ENCODE measurements at regions not wholly inside any gene's neighbourhood (a gene's known extent, or its start where the extent isn't known, plus 50 kb on each side); places are given as distances from the start of the nearest gene placed in this dataset.
"Not testable (repeated sequence)": the region's sequence is repeated elsewhere in the genome, so short reads cannot be mapped to it uniquely, and the experiment has no call there.

- intact Hi-C loops (cut with DNase I): no loop called here
- Histone ChIP-seq H3K9me3 (ENCODE audit: control insufficient read depth, low read length) (no peaks in the 10 kb centered on the region), H3K27ac (ENCODE audit: low read length) (no peak overlapping the region), H3K4me1 (ENCODE audit: control insufficient read depth, insufficient read depth, low read length) (no peaks in the 10 kb centered on the region), H3K27me3 (ENCODE audit: control insufficient read depth, insufficient read depth) (no peaks in the 10 kb centered on the region), H3K4me3 (ENCODE audit: low read length) (no peak overlapping the region)
- DNase-seq (no peak), ATAC-seq (no peak)
- WGBS: 89% methylated on average over 4 of the region's 4 CpGs
Measured at GRCh38 chr7:52195664-52196063, 839.8 kb upstream of the POM121L12 start.

GRCh38 chr7:52189153-52189778 lies 846.2 kb upstream of the POM121L12 start:
- Histone ChIP-seq H3K27ac (ENCODE audit: low read length) (no peak overlapping the region), H3K9me3 (ENCODE audit: control insufficient read depth, low read length) (peaks cover 3% of the 10 kb centered on the region), H3K27me3 (ENCODE audit: control insufficient read depth, insufficient read depth) (no peaks in the 10 kb centered on the region), H3K4me3 (ENCODE audit: low read length) (no peak overlapping the region), H3K4me1 (ENCODE audit: control insufficient read depth, insufficient read depth, low read length) (no peaks in the 10 kb centered on the region)
- intact Hi-C loops (cut with DNase I): no loop called here
- ATAC-seq: no peak
- WGBS: 81% methylated on average over 2 of the region's 2 CpGs
- DNase-seq: no peak

- no peaks in the 10 kb centered on the region for H3K4me1 ChIP-seq (ENCODE audit: control insufficient read depth, insufficient read depth, low read length)
- DNase-seq (no peak), ATAC-seq (no peak)
- H3K27ac ChIP-seq (ENCODE audit: low read length): no peak overlapping the region
- no peaks in the 10 kb centered on the region for H3K9me3 ChIP-seq (ENCODE audit: control insufficient read depth, low read length)
- intact Hi-C loops (cut with DNase I): no loop called here
- H3K4me3 ChIP-seq (ENCODE audit: low read length): no peak overlapping the region
- no peaks in the 10 kb centered on the region for H3K27me3 ChIP-seq (ENCODE audit: control insufficient read depth, insufficient read depth)
- WGBS: 81% methylated on average over 8 of the region's 8 CpGs
Measured at GRCh38 chr7:52184006-52184703, 851.3 kb upstream of the POM121L12 start.

- Histone ChIP-seq H3K9me3 (ENCODE audit: control insufficient read depth, low read length) (no peaks in the 10 kb centered on the region), H3K27ac (ENCODE audit: low read length) (no peak overlapping the region), H3K27me3 (ENCODE audit: control insufficient read depth, insufficient read depth) (no peaks in the 10 kb centered on the region), H3K4me3 (ENCODE audit: low read length) (no peak overlapping the region), H3K4me1 (ENCODE audit: control insufficient read depth, insufficient read depth, low read length) (no peaks in the 10 kb centered on the region)
- WGBS: 81% methylated on average over 8 of the region's 8 CpGs
- DNase-seq (peak in 1 of 3 donors; percentile 20), ATAC-seq (no peak)
- intact Hi-C loops (cut with DNase I): no loop called here
Measured at GRCh38 chr7:52179934-52180333, 855.5 kb upstream of the POM121L12 start.

GRCh38 chr7:52168085-52168484 lies 851.5 kb upstream of the COBL start:
- no peak for ATAC-seq
- Histone ChIP-seq H3K4me3 (ENCODE audit: low read length) (no peak overlapping the region), H3K9me3 (ENCODE audit: control insufficient read depth, low read length) (no peaks in the 10 kb centered on the region), H3K27ac (ENCODE audit: low read length) (no peak overlapping the region), H3K27me3 (ENCODE audit: control insufficient read depth, insufficient read depth) (no peaks in the 10 kb centered on the region), H3K4me1 (ENCODE audit: control insufficient read depth, insufficient read depth, low read length) (no peaks in the 10 kb centered on the region)
- WGBS: 76% methylated on average over 3 of the region's 3 CpGs
- no peak for DNase-seq
- intact Hi-C loops (cut with DNase I): no loop called here

- ATAC-seq (no peak), DNase-seq (no peak)
- intact Hi-C loops (cut with DNase I): no loop called here
- H3K27ac ChIP-seq (ENCODE audit: low read length): no peak overlapping the region
- no peak overlapping the region for H3K4me3 ChIP-seq (ENCODE audit: low read length)
- 69% methylated on average over 2 of the region's 2 CpGs for WGBS
- no peaks in the 10 kb centered on the region for H3K9me3 ChIP-seq (ENCODE audit: control insufficient read depth, low read length)
- H3K4me1 ChIP-seq (ENCODE audit: control insufficient read depth, insufficient read depth, low read length): no peaks in the 10 kb centered on the region
- no peaks in the 10 kb centered on the region for H3K27me3 ChIP-seq (ENCODE audit: control insufficient read depth, insufficient read depth)
Measured at GRCh38 chr7:52163311-52163710, 846.7 kb upstream of the COBL start.

GRCh38 chr7:52161483-52161882 lies 844.9 kb upstream of the COBL start:
- DNase-seq: no peak

GRCh38 chr7:52159421-52159820 lies 842.8 kb upstream of the COBL start:
- ATAC-seq; H3K27me3 ChIP-seq (ENCODE audit: control insufficient read depth, insufficient read depth); H3K4me1 ChIP-seq (ENCODE audit: control insufficient read depth, insufficient read depth, low read length); DNase-seq; H3K9me3 ChIP-seq (ENCODE audit: control insufficient read depth, low read length); intact Hi-C loops (cut with DNase I); H3K27ac ChIP-seq (ENCODE audit: low read length); H3K4me3 ChIP-seq (ENCODE audit: low read length): not testable (repeated sequence)
- WGBS: 96% methylated on average over 17 of the region's 17 CpGs

More at GRCh38 chr7:52161483-52161882, 844.9 kb upstream of the COBL start:
- no peaks in the 10 kb centered on the region for H3K9me3 ChIP-seq (ENCODE audit: control insufficient read depth, low read length)
- H3K27ac ChIP-seq (ENCODE audit: low read length): no peak overlapping the region
- no peaks in the 10 kb centered on the region for H3K4me1 ChIP-seq (ENCODE audit: control insufficient read depth, insufficient read depth, low read length)
- no peak overlapping the region for H3K4me3 ChIP-seq (ENCODE audit: low read length)
- ATAC-seq: no peak
- intact Hi-C loops (cut with DNase I): no loop called here
- no peaks in the 10 kb centered on the region for H3K27me3 ChIP-seq (ENCODE audit: control insufficient read depth, insufficient read depth)

- intact Hi-C loops (cut with DNase I): no loop called here
- no peak overlapping the region for H3K4me3 ChIP-seq (ENCODE audit: low read length)
- no peak overlapping the region for H3K27ac ChIP-seq (ENCODE audit: low read length)
- DNase-seq: no peak
- no peaks in the 10 kb centered on the region for H3K9me3 ChIP-seq (ENCODE audit: control insufficient read depth, low read length)
- no peak for ATAC-seq
- no peaks in the 10 kb centered on the region for H3K4me1 ChIP-seq (ENCODE audit: control insufficient read depth, insufficient read depth, low read length)
- H3K27me3 ChIP-seq (ENCODE audit: control insufficient read depth, insufficient read depth): no peaks in the 10 kb centered on the region
- 87% methylated on average over 2 of the region's 2 CpGs for WGBS
Measured at GRCh38 chr7:52154382-52154781, 837.8 kb upstream of the COBL start.

- Histone ChIP-seq H3K4me1 (ENCODE audit: control insufficient read depth, insufficient read depth, low read length) (no peaks in the 10 kb centered on the region), H3K27me3 (ENCODE audit: control insufficient read depth, insufficient read depth) (no peaks in the 10 kb centered on the region), H3K9me3 (ENCODE audit: control insufficient read depth, low read length) (no peaks in the 10 kb centered on the region), H3K27ac (ENCODE audit: low read length) (no peak overlapping the region), H3K4me3 (ENCODE audit: low read length) (no peak overlapping the region)
- DNase-seq: no peak
- 51% methylated on average over 1 of the region's 1 CpG for WGBS
- no peak for ATAC-seq
- intact Hi-C loops (cut with DNase I): no loop called here
Measured at GRCh38 chr7:52151559-52151958, 835.0 kb upstream of the COBL start.

- H3K27me3 ChIP-seq (ENCODE audit: control insufficient read depth, insufficient read depth): no peaks in the 10 kb centered on the region
Measured at GRCh38 chr7:52150952-52151351, 834.3 kb upstream of the COBL start.

More at GRCh38 chr7:52150952-52151351, 834.3 kb upstream of the COBL start:
- H3K4me3 ChIP-seq (ENCODE audit: low read length): no peak overlapping the region
- 50% methylated on average over 2 of the region's 2 CpGs for WGBS
- no peaks in the 10 kb centered on the region for H3K4me1 ChIP-seq (ENCODE audit: control insufficient read depth, insufficient read depth, low read length)
- ATAC-seq: no peak
- no peaks in the 10 kb centered on the region for H3K9me3 ChIP-seq (ENCODE audit: control insufficient read depth, low read length)
- DNase-seq: no peak
- H3K27ac ChIP-seq (ENCODE audit: low read length): no peak overlapping the region
- intact Hi-C loops (cut with DNase I): no loop called here
